Right lung (tissue), 2 donors: ENCODE measurements at regions not wholly inside any gene's neighbourhood (a gene's known extent, or its start where the extent isn't known, plus 50 kb on each side); places are given as distances from the start of the nearest gene placed in this dataset.
A peak's percentile ranks its signal among the peaks of the same experiment; 100 is the strongest.

Experiments used
- DNase-seq, 2 donors: peaks; one replicate each; pipeline ENCODE4 v3.0.0-alpha.2; 2013

DNA sequence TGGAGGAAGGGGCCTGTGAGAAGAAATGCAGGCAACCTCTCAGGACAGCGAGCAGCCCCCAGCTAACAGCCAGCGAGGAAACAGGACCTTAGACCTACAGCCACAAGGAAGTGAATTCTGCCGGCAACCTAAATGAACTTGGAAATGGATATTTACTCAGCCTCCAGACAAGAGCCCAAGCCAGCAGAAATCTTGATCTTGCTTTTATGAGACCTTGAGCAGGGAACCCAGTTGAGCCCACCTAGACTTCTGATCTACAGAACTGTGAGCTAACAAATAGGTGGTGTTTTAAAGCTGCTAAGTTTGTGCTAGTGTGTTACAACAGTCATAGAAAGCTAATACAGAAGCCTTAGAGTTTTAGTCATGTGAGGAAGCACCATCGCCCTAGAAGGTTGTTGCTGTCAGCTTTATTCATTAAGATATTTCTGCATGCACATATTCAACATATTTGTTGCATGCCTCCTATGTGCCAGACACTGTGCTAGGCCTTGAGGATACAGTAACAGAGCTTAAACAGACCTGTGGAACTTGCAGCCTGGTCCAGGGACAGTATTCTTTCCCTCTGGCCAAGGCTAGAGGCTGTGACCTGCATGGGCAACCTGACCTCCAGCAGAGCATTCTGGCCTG is 50.3 kb downstream of the NALF2 start:
- DNase-seq = no peak

GRCh38 chrX:69555481-69556041 is 51.4 kb downstream of the NALF2 start:
- DNase-seq = peak; percentile 18 to 23

GRCh38 chrX:69556060-69557011 is 52.2 kb downstream of the NALF2 start:
- no peak for DNase-seq

DNA sequence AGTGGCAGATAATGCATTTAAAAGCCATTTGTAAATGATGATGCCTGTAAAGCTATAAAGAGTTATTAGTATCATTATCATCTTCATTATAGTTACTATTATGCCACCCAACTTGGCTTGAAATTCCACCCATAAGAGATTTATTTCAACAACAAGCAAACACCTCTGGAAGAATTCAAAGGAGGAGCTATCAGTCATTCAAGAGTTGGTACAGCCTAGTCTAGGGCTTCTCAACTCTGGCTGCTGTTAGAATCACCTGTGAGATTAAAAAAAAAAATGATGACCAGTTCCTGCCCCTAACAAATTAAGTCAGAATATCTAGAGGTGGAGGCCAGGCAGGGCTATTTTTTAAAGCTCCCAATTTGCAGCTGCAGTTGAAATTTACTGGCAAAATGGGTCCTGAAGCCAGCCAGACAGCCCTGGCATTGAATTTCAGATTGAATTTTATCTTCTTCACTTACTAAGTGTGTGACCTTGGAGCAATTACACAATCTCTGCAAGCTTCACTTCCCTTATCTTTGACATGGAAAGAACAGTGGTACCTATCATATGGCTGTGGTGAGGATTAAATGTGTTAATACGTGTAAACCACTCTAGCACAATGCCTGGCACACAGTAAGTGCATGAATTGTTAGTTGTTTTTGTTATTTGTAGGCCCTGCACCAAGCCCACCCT is 52.9 kb upstream of the EDA start:
- DNase-seq = no peak

- no peak for DNase-seq
Observed at GRCh38 chrX:69564665-69565064, 51.2 kb upstream of the EDA start.

- DNase-seq = no peak
Observed at GRCh38 chrX:69565247-69565815, 50.6 kb upstream of the EDA start.
